ENCODE measurements at regions not wholly inside any gene's neighbourhood (a gene's known extent, or its start where the extent isn't known, plus 50 kb on each side); places are given as distances from the start of the nearest gene placed in this dataset.
A peak's percentile ranks its signal among the peaks of the same experiment; 100 is the strongest.

DNA sequence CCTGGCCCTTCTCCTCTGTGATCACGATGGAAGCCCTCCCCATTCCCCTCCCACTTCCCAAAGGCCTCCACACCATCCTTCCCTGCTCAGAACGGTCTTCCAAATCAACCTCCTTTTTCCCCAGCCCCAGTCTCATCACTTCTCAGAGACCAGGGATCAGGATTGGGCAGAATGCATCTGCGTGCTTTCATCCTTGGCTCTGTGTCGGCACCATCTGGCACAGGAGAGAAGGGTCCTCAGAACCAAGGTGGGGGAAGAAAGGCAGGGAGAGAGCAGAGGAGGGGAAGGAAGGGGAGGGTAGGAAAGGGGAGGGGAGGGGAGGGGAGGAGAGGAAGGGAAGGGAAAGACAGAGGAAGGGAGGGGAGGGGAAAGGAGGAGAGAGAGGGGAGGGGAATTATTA, 52.4 kb upstream of the FICD start:
- ATAC-seq (replicated peaks in 1 of 4) (no peak), DNase-seq (no peak)
- Histone ChIP-seq H3K4me1 (ENCODE audit: control insufficient read depth in 1 of 2, extremely low read depth in 1 of 2, insufficient read depth in 2 of 2, low read length in 2 of 2) (no peaks in the 10 kb centered on the region), H3K36me3 (ENCODE audit: control insufficient read depth in 2 of 2, extremely low read depth in 1 of 2, insufficient read depth in 1 of 2, low read length in 1 of 2) (no peaks in the 10 kb centered on the region), H3K27ac (ENCODE audit: low read length) (no peak overlapping the region), H3K27me3 (replicated peaks in 1 of 2; ENCODE audit: control insufficient read depth in 2 of 2, extremely low read depth in 1 of 2, insufficient read depth in 2 of 2, low read length in 1 of 2) (peaks cover 0 to 33% of the 10 kb centered on the region in 2 experiments), H3K4me3 (ENCODE audit: control insufficient read depth in 1 of 2, extremely low read depth in 1 of 2, low read length in 1 of 2) (no peak overlapping the region), H3K9me3 (no peaks in the 10 kb centered on the region)
- H3K36me3 Mint-ChIP-seq, result no peaks in the 10 kb centered on the region
- no peaks in the 10 kb centered on the region for H3K4me1 Mint-ChIP-seq
- no peaks in the 10 kb centered on the region for H3K9me3 Mint-ChIP-seq
- WGBS (ENCODE audit: insufficient coverage), result 40% methylated on average over 4 of the region's 4 CpGs
- ChIA-PET POLR2A (no interaction called here), CTCF (no interaction called here)
- H3K27ac Mint-ChIP-seq, result no peak overlapping the region
- no peak overlapping the region for H3K4me3 Mint-ChIP-seq
- H3K27me3 Mint-ChIP-seq, result peaks cover 40 to 50% of the 10 kb centered on the region in 2 donors

DNA sequence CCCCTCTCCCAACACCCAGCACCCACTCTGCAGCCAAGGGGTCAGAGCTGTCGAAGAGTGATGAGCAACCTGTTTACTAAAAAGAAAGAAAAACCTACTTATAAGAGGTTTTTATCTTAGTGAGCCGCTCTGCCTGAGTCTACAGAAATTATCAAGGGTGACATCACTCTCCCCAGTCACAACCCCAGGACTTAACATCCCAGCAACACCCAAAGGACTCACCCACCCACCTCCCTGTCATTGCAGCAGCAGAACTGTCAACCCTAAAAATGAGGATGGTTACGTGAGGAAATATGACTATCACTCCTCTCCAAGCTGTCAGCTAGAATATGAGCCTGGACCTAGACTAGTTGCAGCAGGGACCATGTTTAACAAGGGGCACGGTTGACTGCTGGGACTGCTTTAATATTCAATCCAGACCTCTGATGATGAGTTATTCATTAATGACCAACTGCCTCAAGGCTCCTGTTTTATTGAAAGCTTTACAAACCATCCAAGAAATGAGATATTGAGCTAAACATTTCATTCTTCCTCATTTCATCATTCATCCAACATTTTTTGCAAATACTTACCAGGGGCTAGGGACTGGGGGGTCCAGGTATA, 53.9 kb upstream of the FICD start:
- no peaks in the 10 kb centered on the region for H3K9me3 ChIP-seq
- H3K4me1 Mint-ChIP-seq, result no peaks in the 10 kb centered on the region
- H3K27ac ChIP-seq (ENCODE audit: low read length), result no peak overlapping the region
- no peaks in the 10 kb centered on the region for H3K36me3 ChIP-seq (ENCODE audit: control insufficient read depth in 2 of 2, extremely low read depth in 1 of 2, insufficient read depth in 1 of 2, low read length in 1 of 2)
- H3K4me1 ChIP-seq (ENCODE audit: control insufficient read depth in 1 of 2, extremely low read depth in 1 of 2, insufficient read depth in 2 of 2, low read length in 2 of 2), result no peaks in the 10 kb centered on the region
- WGBS (ENCODE audit: insufficient coverage), result no CpG with 5 or more reads among the region's 4 CpGs
- no peaks in the 10 kb centered on the region for H3K9me3 Mint-ChIP-seq
- no peak overlapping the region for H3K4me3 ChIP-seq (ENCODE audit: control insufficient read depth in 1 of 2, extremely low read depth in 1 of 2, low read length in 1 of 2)
- H3K4me3 Mint-ChIP-seq, result no peak overlapping the region
- H3K36me3 Mint-ChIP-seq, result no peaks in the 10 kb centered on the region
- ChIA-PET CTCF (no interaction called here), POLR2A (no interaction called here)
- no peak for ATAC-seq (replicated peaks in 1 of 4)
- peaks cover 36 to 44% of the 10 kb centered on the region in 2 donors for H3K27me3 Mint-ChIP-seq
- no peak for DNase-seq
- no peak overlapping the region for H3K27ac Mint-ChIP-seq
- peaks cover 0 to 30% of the 10 kb centered on the region in 2 experiments for H3K27me3 ChIP-seq (replicated peaks in 1 of 2; ENCODE audit: control insufficient read depth in 2 of 2, extremely low read depth in 1 of 2, insufficient read depth in 2 of 2, low read length in 1 of 2)

DNA sequence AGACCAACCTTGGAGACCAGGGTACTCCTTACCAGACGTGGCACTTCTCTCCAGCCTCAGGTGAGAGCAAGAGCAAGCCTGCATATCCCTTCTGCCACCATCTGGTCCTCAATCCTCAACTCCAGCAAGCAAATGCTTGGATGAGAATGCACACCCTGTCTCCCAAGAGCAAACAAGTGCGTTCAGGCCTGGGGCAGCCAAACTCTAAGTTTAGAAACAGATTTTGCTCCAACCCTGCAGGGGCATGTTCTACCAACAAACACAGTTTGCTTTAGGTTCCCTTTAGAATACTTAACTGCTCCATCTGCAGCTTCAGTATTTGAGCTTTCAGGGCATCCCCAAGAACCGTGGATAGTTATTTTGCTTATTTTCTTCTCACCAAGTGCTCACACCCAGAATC, 55.9 kb upstream of the FICD start:
- H3K36me3 Mint-ChIP-seq, result no peaks in the 10 kb centered on the region
- no peaks in the 10 kb centered on the region for H3K4me1 Mint-ChIP-seq
- WGBS (ENCODE audit: insufficient coverage), result 0% methylated on average over 1 of the region's 3 CpGs
- H3K27ac Mint-ChIP-seq, result no peak overlapping the region
- peaks cover 22 to 42% of the 10 kb centered on the region in 2 donors for H3K27me3 Mint-ChIP-seq
- DNase-seq (no peak), ATAC-seq (replicated peaks in 1 of 4) (no peak)
- no peak overlapping the region for H3K4me3 Mint-ChIP-seq
- CTCF ChIA-PET, result no interaction called here
- Histone ChIP-seq H3K4me3 (ENCODE audit: control insufficient read depth in 1 of 2, extremely low read depth in 1 of 2, low read length in 1 of 2) (no peak overlapping the region), H3K36me3 (ENCODE audit: control insufficient read depth in 2 of 2, extremely low read depth in 1 of 2, insufficient read depth in 1 of 2, low read length in 1 of 2) (no peaks in the 10 kb centered on the region), H3K27ac (ENCODE audit: low read length) (no peak overlapping the region), H3K4me1 (ENCODE audit: control insufficient read depth in 1 of 2, extremely low read depth in 1 of 2, insufficient read depth in 2 of 2, low read length in 2 of 2) (no peaks in the 10 kb centered on the region), H3K9me3 (no peaks in the 10 kb centered on the region), H3K27me3 (replicated peaks in 1 of 2; ENCODE audit: control insufficient read depth in 2 of 2, extremely low read depth in 1 of 2, insufficient read depth in 2 of 2, low read length in 1 of 2) (peaks cover 0 to 23% of the 10 kb centered on the region in 2 experiments)
- POLR2A ChIA-PET, result no interaction called here
- H3K9me3 Mint-ChIP-seq, result no peaks in the 10 kb centered on the region

DNA sequence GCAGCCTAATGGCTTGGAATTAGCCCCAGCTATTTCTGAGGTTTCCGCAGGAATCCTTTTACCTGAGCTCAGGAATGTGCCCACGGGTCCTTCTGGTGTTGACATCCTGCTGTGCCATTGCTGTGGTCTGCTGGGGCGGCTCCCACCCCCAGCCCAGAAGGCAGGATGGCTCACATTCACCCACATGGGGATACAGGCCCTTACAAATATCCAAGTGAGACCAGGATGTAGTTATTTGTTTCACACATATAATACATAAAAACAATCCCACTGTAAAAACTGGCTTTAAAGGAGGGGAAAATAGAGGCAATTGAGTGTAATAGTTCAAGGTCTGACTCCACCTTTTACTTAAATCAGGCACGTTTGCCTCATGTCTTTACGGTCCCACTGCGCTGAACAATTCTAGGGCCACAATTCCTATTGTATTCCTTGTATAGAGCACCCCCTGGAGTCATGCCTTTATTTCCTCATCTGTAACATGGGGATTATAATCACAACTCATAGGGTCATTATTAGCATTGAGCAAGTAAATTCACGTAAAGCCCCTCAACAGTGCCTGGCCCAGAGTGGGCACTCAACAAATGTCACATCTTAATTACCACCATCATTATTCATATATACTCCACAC, 57.2 kb upstream of the FICD start:
- no peaks in the 10 kb centered on the region for H3K36me3 ChIP-seq (ENCODE audit: control insufficient read depth in 2 of 2, extremely low read depth in 1 of 2, insufficient read depth in 1 of 2, low read length in 1 of 2)
- no peak overlapping the region for H3K27ac Mint-ChIP-seq
- peaks cover 0 to 17% of the 10 kb centered on the region in 2 experiments for H3K27me3 ChIP-seq (replicated peaks in 1 of 2; ENCODE audit: control insufficient read depth in 2 of 2, extremely low read depth in 1 of 2, insufficient read depth in 2 of 2, low read length in 1 of 2)
- no peak for ATAC-seq (replicated peaks in 1 of 4)
- H3K9me3 Mint-ChIP-seq, result no peaks in the 10 kb centered on the region
- H3K36me3 Mint-ChIP-seq, result no peaks in the 10 kb centered on the region
- DNase-seq, result no peak
- no peak overlapping the region for H3K4me3 ChIP-seq (ENCODE audit: control insufficient read depth in 1 of 2, extremely low read depth in 1 of 2, low read length in 1 of 2)
- ChIA-PET POLR2A (no interaction called here), CTCF (no interaction called here)
- WGBS (ENCODE audit: insufficient coverage), result 62% methylated on average over 2 of the region's 7 CpGs
- peaks cover 23 to 35% of the 10 kb centered on the region in 2 donors for H3K27me3 Mint-ChIP-seq
- no peaks in the 10 kb centered on the region for H3K4me1 Mint-ChIP-seq
- H3K4me1 ChIP-seq (ENCODE audit: control insufficient read depth in 1 of 2, extremely low read depth in 1 of 2, insufficient read depth in 2 of 2, low read length in 2 of 2), result no peaks in the 10 kb centered on the region
- H3K9me3 ChIP-seq, result no peaks in the 10 kb centered on the region
- H3K4me3 Mint-ChIP-seq, result no peak overlapping the region
- no peak overlapping the region for H3K27ac ChIP-seq (ENCODE audit: low read length)

DNA sequence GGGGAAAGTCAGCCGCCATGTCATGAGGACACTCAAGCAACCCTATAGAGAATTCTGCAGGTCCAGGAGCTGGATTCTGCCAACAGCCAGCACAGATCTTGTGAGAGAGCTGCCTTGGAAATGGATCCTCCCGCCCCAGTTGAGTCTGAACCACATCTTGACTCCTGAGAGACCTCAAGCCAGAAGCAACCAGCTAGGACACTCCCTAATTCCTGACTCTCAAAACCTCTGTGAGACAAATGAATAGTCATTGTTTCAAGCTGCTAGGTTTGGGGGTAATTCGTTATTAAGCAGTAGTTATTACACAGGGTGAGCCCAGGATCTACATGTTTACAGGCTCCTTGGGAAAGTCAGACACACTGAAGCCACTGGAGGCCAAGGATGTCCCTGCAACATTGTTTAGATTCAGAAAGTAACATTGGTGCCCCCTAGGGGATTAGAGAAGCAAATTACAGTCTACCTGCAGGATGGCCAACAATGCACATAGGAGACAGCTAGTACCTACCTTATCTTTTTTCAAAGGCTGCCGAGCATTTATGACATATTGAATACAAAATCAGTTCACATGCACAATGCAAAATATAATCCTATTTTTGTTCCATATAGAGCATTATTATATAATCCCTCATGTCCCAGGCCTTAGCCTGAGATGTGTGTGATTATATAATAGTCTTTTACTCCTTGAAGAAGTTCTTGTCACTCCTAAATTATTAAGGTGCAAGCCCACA, 57.9 kb upstream of the FICD start:
- no peak overlapping the region for H3K27ac Mint-ChIP-seq
- no peaks in the 10 kb centered on the region for H3K36me3 Mint-ChIP-seq
- no peaks in the 10 kb centered on the region for H3K9me3 ChIP-seq
- H3K27ac ChIP-seq (ENCODE audit: low read length), result no peak overlapping the region
- no peak overlapping the region for H3K4me3 ChIP-seq (ENCODE audit: control insufficient read depth in 1 of 2, extremely low read depth in 1 of 2, low read length in 1 of 2)
- DNase-seq (peak in 2 of 35 experiments; percentile 12 to 40), ATAC-seq (replicated peaks in 1 of 4) (no peak)
- H3K36me3 ChIP-seq (ENCODE audit: control insufficient read depth in 2 of 2, extremely low read depth in 1 of 2, insufficient read depth in 1 of 2, low read length in 1 of 2), result no peaks in the 10 kb centered on the region
- ChIA-PET CTCF (no interaction called here), POLR2A (no interaction called here)
- H3K4me1 Mint-ChIP-seq, result no peaks in the 10 kb centered on the region
- no peak overlapping the region for H3K4me3 Mint-ChIP-seq
- WGBS (ENCODE audit: insufficient coverage), result 20% methylated on average over 1 of the region's 4 CpGs
- H3K27me3 ChIP-seq (replicated peaks in 1 of 2; ENCODE audit: control insufficient read depth in 2 of 2, extremely low read depth in 1 of 2, insufficient read depth in 2 of 2, low read length in 1 of 2), result peaks cover 0 to 16% of the 10 kb centered on the region in 2 experiments
- no peaks in the 10 kb centered on the region for H3K4me1 ChIP-seq (ENCODE audit: control insufficient read depth in 1 of 2, extremely low read depth in 1 of 2, insufficient read depth in 2 of 2, low read length in 2 of 2)
- peaks cover 21 to 34% of the 10 kb centered on the region in 2 donors for H3K27me3 Mint-ChIP-seq
- no peaks in the 10 kb centered on the region for H3K9me3 Mint-ChIP-seq

DNA sequence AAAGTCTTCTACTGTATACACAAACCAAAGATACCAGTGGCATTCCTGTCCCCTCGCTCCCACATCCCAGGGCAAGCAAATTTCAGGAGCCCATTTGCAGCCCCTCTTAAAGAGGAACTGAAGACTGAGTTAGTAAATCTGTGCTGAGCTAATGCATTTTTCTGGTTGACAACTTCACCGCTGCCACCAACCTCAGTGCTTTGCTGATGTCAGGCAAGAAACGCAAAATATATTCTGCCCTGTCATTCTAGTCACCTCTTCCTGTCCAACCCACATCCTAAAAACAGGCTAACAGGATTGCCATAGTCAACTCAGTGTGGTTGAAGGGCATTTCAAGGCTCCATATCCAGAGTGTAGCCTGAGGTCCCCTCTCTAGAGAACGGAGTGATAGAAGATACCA, 59.4 kb upstream of the FICD start:
- Mint-ChIP-seq H3K4me1 (no peaks in the 10 kb centered on the region), H3K27me3 (peaks cover 24 to 39% of the 10 kb centered on the region in 2 donors), H3K27ac (no peak overlapping the region), H3K36me3 (no peaks in the 10 kb centered on the region), H3K4me3 (no peak overlapping the region), H3K9me3 (peaks cover 0 to 3% (median 0%) of the 10 kb centered on the region in 3 donors)
- no peak overlapping the region for H3K27ac ChIP-seq (ENCODE audit: low read length)
- H3K4me3 ChIP-seq (ENCODE audit: control insufficient read depth in 1 of 2, extremely low read depth in 1 of 2, low read length in 1 of 2), result no peak overlapping the region
- POLR2A ChIA-PET, result no interaction called here
- H3K36me3 ChIP-seq (ENCODE audit: control insufficient read depth in 2 of 2, extremely low read depth in 1 of 2, insufficient read depth in 1 of 2, low read length in 1 of 2), result no peaks in the 10 kb centered on the region
- CTCF ChIA-PET, result interaction anchor here in 1 of 2 donors (0.6 kb wide), 2 partner anchors 320 to 1147 kb away, joined by 3 read pairs; no protein-coding TSS in a partner anchor
- ATAC-seq (replicated peaks in 1 of 4), result no peak
- peaks cover 4 to 11% of the 10 kb centered on the region in 2 experiments for H3K27me3 ChIP-seq (replicated peaks in 1 of 2; ENCODE audit: control insufficient read depth in 2 of 2, extremely low read depth in 1 of 2, insufficient read depth in 2 of 2, low read length in 1 of 2)
- 100% methylated on average over 1 of the region's 4 CpGs for WGBS (ENCODE audit: insufficient coverage)
- no peak for DNase-seq
- no peaks in the 10 kb centered on the region for H3K9me3 ChIP-seq
- H3K4me1 ChIP-seq (ENCODE audit: control insufficient read depth in 1 of 2, extremely low read depth in 1 of 2, insufficient read depth in 2 of 2, low read length in 2 of 2), result no peaks in the 10 kb centered on the region

All from T-cell (primary cell).